ENCODE measurements at regions not wholly inside any gene's neighbourhood (a gene's known extent, or its start where the extent isn't known, plus 50 kb on each side); places are given as distances from the start of the nearest gene placed in this dataset.
"Not testable (repeated sequence)": the region's sequence is repeated elsewhere in the genome, so short reads cannot be mapped to it uniquely, and the experiment has no call there.

DNA sequence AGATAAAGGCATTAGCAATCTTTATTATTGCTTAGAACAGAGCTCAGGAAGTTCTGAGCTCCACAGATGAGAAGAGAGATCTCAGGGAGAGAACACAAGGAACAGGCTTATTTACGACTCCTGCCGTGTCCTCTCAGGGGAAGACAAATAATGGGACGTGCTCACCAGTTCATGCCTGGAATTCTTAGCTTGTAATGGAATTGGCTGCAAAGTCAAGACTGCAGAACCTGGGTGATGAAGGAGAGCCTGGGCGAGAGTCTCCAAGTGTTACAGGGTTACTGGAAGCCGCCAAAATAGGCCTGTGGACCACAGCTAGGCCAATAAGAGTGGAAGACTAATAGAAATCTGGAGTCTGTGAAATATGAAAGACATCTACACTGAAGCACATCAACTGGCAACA, 174.5 kb upstream of the ADAMTSL1 start:
- no peak for DNase-seq

DNA sequence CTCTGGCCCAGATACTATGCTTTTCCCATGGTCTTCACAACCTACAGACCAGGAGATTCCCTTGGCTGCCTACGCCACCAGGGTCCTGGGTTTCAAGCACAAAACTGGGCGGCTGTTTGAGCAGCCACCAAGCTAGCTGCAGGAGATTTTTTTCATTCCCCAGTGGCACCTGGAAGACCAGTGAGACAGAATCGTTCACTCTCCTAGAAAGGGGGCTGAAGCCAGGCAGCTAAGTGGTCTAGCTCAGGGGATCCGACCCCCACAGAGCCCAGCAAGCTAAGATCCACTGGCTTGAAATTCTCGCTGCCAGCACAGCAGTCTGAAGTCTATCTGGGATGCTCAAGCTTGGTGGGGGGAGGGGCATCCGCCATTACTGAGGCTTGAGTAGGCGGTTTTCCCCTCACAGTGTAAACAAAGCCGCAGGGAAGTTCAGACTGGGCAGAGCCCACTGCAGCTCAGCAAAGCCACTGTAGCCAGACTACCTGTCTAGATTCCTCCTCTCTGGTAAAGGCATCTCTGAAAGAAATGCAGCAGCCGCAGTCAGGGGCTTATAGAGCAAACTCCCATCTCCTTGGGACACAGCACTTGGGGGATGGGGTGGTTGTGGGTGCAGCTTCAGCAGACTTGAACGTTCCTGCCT, 168.7 kb upstream of the ADAMTSL1 start:
- DNase-seq = not testable (repeated sequence)

GRCh38 chr9:18314316-18314715, 159.6 kb upstream of the ADAMTSL1 start:
- no peak for DNase-seq

DNA sequence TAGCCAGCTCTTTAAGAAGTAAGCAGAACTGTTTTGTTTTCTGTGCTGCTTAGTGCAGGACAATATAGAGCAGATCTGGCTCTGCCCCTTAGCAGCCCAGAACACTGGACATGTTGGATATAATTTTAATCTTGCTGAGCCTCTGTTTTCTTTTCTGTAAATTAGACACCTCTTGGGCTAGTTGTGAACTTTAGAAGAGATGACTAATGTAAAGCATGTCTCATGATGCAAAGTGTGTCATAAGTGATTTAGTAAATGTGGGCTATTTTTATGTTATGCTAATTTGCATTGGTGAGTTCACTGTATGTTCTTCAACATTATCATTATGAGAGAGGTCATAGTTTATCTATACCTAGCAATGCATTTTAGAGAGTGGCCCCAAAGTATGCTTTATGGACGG, 156.1 kb upstream of the ADAMTSL1 start:
- DNase-seq = no peak

DNA sequence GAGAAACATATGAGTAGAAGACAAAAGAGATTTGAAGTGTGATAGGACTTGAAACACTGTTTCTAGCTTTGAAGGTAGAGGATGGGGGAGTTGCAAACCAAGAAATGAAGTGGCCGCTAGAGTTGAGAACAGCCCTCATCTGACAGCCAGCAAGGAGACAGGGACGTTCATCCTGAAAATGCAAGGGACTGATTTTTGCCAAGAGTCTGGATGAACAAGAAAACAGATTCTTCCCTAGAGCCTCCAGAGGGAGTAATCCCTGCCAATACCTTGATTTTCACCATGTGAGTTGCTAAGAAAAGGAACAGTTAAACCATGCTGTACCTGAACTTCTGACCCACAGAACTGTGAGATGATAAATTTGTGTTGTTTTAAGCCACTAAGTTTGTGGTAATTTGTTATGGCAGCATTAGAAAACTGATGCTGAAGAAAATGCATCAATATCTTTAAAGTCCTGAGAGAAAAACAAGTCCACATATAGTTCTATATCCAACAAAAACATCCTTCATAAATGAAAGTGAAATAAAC, 154.0 kb upstream of the ADAMTSL1 start:
- no peak for DNase-seq

GRCh38 chr9:18324928-18325745, 148.8 kb upstream of the ADAMTSL1 start:
- DNase-seq = no peak

- DNase-seq = not testable (repeated sequence)
These were observed 148.3 kb upstream of the ADAMTSL1 start for GRCh38 chr9:18325746-18326011.

GRCh38 chr9:18327121-18327520, 146.8 kb upstream of the ADAMTSL1 start:
- no peak for DNase-seq

- DNase-seq = no peak
These were observed 143.3 kb upstream of the ADAMTSL1 start for GRCh38 chr9:18330401-18331309.

DNA sequence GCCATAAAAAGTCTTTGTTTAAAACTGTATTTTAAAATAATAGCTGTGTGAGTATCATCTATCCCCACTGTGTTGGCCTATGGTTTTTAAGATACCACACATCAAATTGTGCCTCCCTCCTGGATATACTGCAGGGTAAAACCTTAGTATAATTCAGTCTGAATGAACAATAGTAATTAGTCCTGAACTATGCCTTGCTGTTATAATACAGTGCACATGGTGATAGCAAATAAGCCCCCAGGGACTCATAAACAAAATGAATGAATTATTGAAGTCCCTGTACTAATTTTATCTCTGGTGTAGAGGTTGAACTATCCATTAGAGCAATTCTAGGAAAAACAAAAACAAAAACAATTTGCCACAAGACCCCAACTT, 142.7 kb upstream of the ADAMTSL1 start:
- no peak for DNase-seq

- DNase-seq = no peak
These were observed 142.1 kb upstream of the ADAMTSL1 start for GRCh38 chr9:18331808-18332209.

DNA sequence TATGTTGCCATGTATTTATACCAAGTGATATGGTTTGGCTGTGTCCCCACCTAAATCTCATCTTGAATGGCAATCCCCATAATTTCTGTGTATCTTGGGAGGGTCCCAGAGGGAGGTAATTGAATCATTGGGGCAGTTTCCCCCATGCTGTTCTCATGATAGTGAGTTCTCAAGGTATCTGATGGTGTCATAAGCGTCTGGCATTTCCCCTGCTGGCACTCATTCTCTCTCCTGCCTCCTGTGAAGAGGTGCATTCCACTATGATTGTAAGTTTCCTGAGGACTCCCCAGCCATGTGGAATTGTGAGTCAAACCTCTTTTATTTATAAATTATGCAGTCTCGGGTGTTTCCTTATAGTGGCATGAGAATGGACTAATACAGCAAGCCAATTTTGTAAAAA, 140.8 kb upstream of the ADAMTSL1 start:
- DNase-seq = no peak

GRCh38 chr9:18335825-18336224, 138.1 kb upstream of the ADAMTSL1 start:
- DNase-seq = no peak

DNA sequence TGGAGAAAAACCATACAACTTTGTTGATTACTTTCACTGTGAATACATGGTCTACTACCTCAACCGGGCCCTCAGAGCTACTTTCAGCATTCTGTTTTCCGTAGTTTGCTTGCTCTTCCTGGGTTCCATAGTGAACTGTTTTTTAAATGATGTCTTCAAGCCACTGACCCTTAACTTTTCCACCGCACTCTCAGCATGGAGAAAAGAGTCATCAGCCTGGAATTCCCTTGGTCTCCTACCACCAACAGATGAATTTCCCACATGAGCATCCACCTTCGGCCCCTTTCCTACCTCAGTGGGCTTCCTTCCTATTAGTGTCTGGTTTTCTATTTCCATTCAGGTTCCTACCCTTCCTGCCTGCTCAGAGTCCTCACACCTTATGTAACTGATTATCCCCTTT, 135.9 kb upstream of the ADAMTSL1 start:
- DNase-seq = no peak

- no peak for DNase-seq
These were observed 130.2 kb upstream of the ADAMTSL1 start for GRCh38 chr9:18343784-18344183.

- no peak for DNase-seq
These were observed 127.2 kb upstream of the ADAMTSL1 start for GRCh38 chr9:18346745-18347144.

GRCh38 chr9:18347386-18348082, 126.4 kb upstream of the ADAMTSL1 start:
- no peak for DNase-seq

DNA sequence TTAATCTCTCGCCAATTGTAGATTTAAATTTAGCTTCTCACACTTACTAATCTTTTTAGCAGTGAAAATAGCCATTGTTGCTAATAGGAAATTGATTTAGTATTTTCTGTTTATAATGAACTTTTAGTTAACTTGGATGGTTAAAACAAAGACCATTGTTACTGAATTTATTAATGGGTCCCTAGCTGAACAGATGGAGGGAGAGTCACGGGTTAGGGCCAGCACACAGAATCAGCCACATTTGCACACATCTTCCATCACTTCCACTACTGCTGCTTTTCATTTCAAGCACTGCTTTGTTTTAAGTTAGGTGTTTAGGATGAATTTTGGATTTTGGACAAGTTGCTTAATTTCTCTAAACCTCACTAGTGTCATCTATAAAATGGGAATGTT, 125.9 kb upstream of the ADAMTSL1 start:
- DNase-seq = no peak

DNA sequence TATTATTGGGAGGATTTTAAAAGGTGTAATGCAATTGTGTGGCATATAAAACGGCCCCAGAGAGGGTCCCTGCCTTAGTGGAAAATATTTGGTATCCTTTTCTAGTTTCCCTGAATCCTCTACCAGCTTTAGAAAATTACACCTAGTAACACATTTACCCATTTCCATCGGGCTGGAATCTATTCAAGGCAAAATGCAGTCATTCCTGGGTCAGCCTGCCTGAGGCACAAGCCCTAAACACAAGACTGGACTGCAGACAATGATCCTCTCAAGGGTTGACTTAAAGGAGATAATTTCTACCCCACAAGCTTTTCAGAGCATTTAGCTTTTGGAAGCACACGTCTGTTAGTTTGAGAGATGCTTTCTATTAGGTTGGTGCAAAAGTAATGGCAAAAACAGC, 124.4 kb upstream of the ADAMTSL1 start:
- DNase-seq = no peak

GRCh38 chr9:18350036-18350435, 123.9 kb upstream of the ADAMTSL1 start:
- DNase-seq = no peak

DNA sequence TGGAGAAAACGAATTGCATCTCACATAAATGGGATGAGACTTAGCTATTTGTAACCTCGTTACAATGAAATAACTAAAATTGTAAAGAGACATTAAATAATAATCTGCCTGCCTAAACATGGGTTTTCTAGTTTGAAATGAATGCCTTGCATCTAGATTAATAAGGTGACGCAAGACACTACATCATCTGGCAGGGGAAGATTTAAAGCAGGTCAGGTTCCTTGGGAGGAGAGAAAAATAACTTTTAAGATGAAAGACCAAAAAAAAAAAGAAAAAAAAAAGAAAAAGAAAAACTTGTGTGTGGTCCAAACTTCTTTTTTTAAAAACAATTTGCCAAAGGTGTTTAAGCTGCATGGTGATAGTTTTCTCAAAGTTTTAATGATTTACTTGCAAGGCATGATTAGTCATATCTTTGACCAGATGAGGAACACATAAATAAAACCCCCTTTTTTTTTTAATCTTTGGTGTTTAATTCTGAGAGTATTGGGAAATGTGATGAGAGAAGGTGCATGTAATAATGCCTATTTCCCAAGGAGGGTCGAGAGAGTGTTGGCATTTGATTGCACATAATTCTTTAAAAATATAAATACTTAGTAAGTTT, 122.9 kb upstream of the ADAMTSL1 start:
- no peak for DNase-seq

- no peak for DNase-seq
These were observed 121.2 kb upstream of the ADAMTSL1 start for GRCh38 chr9:18352711-18353110.

DNA sequence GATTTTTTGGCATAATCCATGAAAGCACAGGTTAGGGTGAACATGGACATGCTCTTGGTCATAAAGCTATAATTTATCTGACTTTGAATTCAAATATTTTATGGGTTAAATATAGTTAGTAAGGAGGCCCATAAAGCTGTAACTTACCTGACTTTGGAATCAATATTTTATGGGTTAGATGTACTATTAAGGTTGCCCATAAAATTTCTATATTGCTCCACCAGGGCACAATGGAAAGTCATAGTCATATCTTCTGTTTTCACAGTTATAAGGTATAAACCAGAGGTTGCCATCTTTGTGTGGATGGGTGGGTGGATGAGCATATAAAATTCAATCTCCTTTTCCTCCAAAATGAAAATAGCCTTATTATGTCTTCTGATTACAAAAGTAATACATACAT, 120.5 kb upstream of the ADAMTSL1 start:
- DNase-seq = no peak

All from NCI-H1694 (cell line).